Karpas-422 (cell line): ENCODE measurements at regions not wholly inside any gene's neighbourhood (a gene's known extent, or its start where the extent isn't known, plus 50 kb on each side); places are given as distances from the start of the nearest gene placed in this dataset. TPM values are rescaled to one million over a fixed set of nuclear protein-coding genes. Genes with fewer than 3 reads are reported as not detected.

ENCODE experiments used
- DNase-seq: peaks from one replicate; pipeline ENCODE4 v3.0.0-alpha.2; 2015
- H2AFZ ChIP-seq: fragments of 200-600 bp; sonication (generic); 2 replicates; pipeline ENCODE4 v1.6.1; 2014; ENCODE audit warnings: antibody characterized with exemption, low read length, mixed read lengths
- H3K27ac ChIP-seq: fragments of 200-600 bp; sonication (generic); 2 replicates; pipeline ENCODE4 v1.5.1; 2014; ENCODE audit warnings: mild to moderate bottlenecking, low read length, moderate library complexity
- H3K27me3 ChIP-seq: fragments of 200-600 bp; sonication (generic); 2 replicates; pipeline ENCODE4 v1.6.1; 2014; ENCODE audit warnings: low read length, mixed read lengths
- H3K36me3 ChIP-seq: fragments of 200-600 bp; sonication (generic); 2 replicates; pipeline ENCODE4 v1.6.1; 2014; ENCODE audit warnings: low read length, mixed read lengths; ENCODE audit not compliant: insufficient read depth
- H3K4me1 ChIP-seq: fragments of 200-600 bp; sonication (generic); 2 replicates; pipeline ENCODE4 v1.6.1; 2014; ENCODE audit warnings: mild to moderate bottlenecking, low read length, mixed read lengths
- H3K4me2 ChIP-seq: fragments of 200-600 bp; sonication (generic); 2 replicates; pipeline ENCODE4 v1.6.1; 2014; ENCODE audit warnings: low read length, low read depth, mild to moderate bottlenecking; ENCODE audit not compliant: poor library complexity, severe bottlenecking
- H3K4me3 ChIP-seq: fragments of 200-600 bp; sonication (generic); 2 replicates; pipeline ENCODE4 v1.5.1; 2014; ENCODE audit warnings: mild to moderate bottlenecking, antibody characterized with exemption, low read length, mixed read lengths
- H3K79me2 ChIP-seq: fragments of 200-600 bp; sonication (generic); 2 replicates; pipeline ENCODE4 v1.6.1; 2014; ENCODE audit warnings: mild to moderate bottlenecking, low read length, mixed read lengths
- H3K9ac ChIP-seq: fragments of 200-600 bp; sonication (generic); 2 replicates; pipeline ENCODE4 v1.6.0; 2014; ENCODE audit warnings: low read length
- H3K9me2 ChIP-seq: fragments of 200-600 bp; sonication (generic), shearing (Covaris generic); replicated peaks from 2 replicates; pipeline ENCODE4 v1.6.0; 2014; ENCODE audit warnings: mild to moderate bottlenecking, low read length, moderate library complexity; ENCODE audit not compliant: insufficient read depth
- H3K9me3 ChIP-seq: fragments of 300-700, 200-600 bp; sonication (generic); 2 replicates; pipeline ENCODE4 v1.6.1; 2014; ENCODE audit warnings: low read length, mixed read lengths
- H4K20me1 ChIP-seq: fragments of 200-600 bp; sonication (generic); 2 replicates; pipeline ENCODE4 v1.6.1; 2014; ENCODE audit warnings: mild to moderate bottlenecking, antibody characterized with exemption, low read length, low read depth; ENCODE audit not compliant: insufficient read depth
- small RNA-seq: library from RNA; depleted of rRNA; stranded (forward); fragments of <200 nt; gene quantifications from one replicate; pipeline ENCODE3, GENCODE V24; 2014

GRCh38 chr10:43024942-43025700, 51.7 kb upstream of the RET start:
- H3K27ac ChIP-seq, result no peak overlapping the region
- no peaks in the 10 kb centered on the region for H3K4me1 ChIP-seq
- no peaks in the 10 kb centered on the region for H3K27me3 ChIP-seq
- DNase-seq, result no peak
- H3K79me2 ChIP-seq, result no peaks in the 10 kb centered on the region
- H3K4me2 ChIP-seq, result no peak overlapping the region
- no peaks in the 10 kb centered on the region for H3K9me3 ChIP-seq
- H3K9me2 ChIP-seq, result no peaks in the 10 kb centered on the region
- H4K20me1 ChIP-seq, result no peaks in the 10 kb centered on the region
- no peak overlapping the region for H3K4me3 ChIP-seq
- no peak overlapping the region for H2AFZ ChIP-seq
- no peaks in the 10 kb centered on the region for H3K36me3 ChIP-seq
- no peak overlapping the region for H3K9ac ChIP-seq

- Histone ChIP-seq H3K9ac (no peak overlapping the region), H3K4me1 (no peaks in the 10 kb centered on the region), H4K20me1 (no peaks in the 10 kb centered on the region), H3K4me3 (no peak overlapping the region), H3K4me2 (no peak overlapping the region), H3K36me3 (no peaks in the 10 kb centered on the region), H3K27ac (no peak overlapping the region), H3K9me2 (no peaks in the 10 kb centered on the region), H3K79me2 (no peaks in the 10 kb centered on the region), H3K27me3 (no peaks in the 10 kb centered on the region), H3K9me3 (no peaks in the 10 kb centered on the region), H2AFZ (no peak overlapping the region)
- DNase-seq, result no peak
These were observed 50.6 kb upstream of the RET start for GRCh38 chr10:43026039-43026973.

Small RNAs in the stretch of these regions (small RNA-seq; reads per million reads assigned to genes)
- not detected for gene MIR5100
